ENCODE measurements at regions not wholly inside any gene's neighbourhood (a gene's known extent, or its start where the extent isn't known, plus 50 kb on each side); places are given as distances from the start of the nearest gene placed in this dataset.

DNA sequence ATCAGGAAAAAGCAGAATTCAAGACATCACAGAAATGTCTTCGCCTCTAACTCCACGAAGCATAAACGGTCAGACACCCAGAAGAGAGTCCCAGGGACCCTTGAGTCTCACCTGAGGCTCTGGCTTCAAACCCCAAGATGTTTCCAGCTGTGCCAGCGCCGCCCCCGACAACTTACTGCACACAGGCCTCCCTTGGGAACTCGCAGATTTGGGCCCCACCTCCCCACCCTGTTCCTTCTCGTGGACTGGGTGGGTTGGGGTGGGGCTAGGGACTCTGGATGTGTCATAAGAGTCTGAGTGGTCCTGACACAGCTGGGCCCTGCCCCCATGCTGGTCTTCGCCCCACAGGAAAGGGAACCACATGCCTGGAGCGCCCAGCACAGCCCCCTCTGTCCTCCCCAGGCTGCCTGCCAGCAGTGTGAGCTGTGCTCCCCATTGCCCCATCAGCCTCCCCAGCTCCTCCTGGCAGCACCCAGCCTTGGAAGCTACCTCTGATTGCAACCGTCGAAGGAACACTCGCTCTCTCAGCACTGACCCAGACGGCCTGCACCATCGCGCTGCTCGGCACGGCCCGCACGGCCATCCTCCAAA, 147.5 kb downstream of the CRYBB2 start:
- DNase-seq = no peak

DNA sequence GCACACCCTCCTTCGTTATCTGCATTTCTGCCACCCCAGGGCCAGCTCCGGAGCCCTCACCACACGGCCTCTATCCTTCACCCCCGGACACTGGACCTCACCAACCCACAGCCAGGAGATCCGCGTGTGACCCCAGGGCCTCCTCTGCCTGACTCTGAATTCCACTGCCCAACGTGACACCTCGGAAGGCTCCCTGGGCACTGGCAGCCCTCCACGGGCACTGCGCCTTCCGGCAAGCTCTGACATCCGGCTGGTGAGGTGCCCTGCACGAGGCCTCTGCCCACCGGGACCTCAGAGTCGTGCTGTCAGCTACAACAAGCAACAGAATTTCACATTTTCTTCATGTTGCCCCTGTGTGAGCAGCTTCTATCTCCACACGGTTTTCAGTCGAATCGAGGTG, 148.3 kb downstream of the CRYBB2 start:
- no peak for DNase-seq

DNA sequence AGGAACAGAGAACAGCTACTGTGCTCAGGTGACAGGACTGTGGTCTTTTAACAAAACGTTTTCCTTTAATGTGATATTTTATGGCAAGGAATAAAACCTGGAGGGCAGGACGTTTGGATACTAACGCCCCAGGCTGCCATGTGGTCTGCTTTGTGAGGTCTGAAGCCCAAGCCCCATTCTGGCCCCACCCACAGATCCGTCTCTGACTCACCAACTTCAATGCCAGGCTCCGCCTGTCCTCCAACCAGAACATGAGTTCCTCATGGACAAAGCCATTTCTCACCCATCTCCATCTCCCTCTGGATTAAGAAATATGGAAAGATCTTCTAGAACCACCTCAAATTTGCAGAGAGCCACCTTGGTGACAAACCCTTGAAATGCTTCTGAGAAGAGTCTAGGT, 148.8 kb downstream of the CRYBB2 start:
- no peak for DNase-seq

DNA sequence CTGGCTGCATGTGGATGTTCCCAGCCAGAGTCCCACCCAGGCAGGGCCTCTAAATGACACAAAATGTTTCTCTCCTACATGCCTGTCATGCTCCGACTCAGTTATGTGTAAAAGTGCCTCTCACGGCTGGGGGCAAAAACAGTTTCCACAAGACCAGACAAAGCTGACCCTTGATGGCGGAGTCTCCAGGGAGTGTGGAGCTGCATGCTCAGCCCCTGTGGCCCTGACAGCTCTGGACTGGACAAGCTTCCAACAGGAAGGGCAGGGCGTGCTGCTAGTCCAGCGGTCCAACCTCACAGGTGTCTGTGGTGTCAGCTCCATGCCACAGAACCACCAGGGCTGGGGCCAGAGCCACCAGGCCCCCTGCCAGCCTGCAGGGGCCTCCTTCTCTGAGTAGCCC, 149.6 kb downstream of the CRYBB2 start:
- no peak for DNase-seq

DNA sequence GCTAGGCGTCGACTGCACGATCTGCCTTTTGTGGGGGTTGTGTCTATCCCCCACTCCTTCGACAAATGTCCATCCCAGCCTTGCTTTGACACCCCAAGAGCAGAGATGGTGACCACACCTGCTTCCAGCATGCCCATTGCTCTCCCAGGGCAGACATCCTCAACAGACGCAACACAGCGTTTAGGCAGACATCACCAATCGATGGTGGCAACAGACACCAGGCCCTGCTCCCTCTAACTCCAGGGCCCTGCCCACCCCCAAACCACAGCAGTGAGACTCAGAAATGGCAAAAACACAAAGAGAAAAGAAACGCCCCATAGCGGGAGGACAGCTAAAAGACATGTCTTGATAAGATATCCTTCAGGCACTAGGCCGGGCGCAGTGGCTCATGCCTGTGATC, 150.9 kb downstream of the CRYBB2 start:
- no peak for DNase-seq

DNA sequence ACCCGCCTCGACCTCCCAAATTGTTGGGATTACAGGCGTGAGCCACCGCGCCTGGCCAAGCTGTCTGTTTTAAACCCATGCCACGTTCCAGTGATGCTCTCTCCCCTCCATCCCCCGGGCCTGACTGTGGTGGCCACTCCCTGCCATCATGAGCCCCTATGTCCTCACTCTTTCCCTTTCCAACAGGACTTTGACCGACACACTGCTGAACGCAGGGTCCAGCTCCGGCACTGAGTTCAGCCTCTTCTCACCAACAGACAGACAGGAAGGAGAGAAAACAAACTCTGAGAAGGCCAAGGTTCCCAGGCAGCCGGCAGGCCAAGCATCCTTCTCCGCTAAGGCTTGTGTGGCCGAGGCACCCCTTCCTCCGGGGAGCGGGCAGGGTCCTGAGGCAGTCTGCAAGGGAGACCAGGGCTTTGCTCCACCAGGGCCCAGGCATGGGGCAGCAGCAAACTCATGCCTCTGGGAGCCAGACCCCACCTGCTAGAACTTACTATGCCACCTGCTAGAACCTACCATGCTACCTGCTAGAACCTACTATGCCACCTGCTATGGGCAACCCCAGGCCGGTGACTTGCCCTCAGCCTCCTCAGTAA, 152.7 kb downstream of the CRYBB2 start:
- no peak for DNase-seq

DNA sequence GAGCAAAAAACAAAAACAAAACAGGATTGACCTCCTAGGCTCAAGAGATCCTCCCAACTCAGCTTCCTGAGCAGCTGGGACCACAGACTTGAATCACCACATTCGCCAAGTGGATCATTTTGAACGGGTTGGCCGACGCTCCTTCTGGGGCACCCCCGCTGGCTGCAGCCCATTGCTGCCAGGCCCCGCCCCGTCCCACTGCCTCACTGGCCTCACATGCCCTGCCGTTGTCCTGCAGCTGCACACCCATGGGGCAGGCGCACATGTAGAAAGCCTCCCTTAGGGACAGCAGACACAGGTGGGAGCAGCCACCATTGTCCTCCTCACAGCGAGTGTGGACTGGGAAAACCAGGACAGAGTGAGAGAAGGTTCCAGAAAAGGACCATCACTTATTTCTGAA, 154.5 kb downstream of the CRYBB2 start:
- no peak for DNase-seq

DNA sequence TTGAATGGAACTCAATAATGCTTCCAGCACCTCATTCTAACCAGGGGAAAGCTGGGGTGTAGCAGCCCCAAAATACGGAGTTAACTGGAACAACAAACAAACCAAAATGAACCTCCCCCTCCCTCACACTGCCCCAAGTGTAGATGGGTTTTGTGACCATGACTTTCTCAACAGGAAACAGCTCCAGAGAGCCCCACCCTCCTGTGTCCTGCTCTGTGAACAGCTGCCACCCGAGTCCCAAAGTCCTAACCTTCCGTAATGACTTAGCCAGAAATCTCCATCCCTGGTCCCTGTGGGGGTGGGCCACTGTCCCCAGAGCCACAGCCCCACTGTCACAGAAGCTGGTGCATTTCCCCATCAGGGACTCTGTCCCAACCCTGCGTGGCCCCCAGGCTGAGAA, 155.4 kb downstream of the CRYBB2 start:
- DNase-seq = no peak

DNA sequence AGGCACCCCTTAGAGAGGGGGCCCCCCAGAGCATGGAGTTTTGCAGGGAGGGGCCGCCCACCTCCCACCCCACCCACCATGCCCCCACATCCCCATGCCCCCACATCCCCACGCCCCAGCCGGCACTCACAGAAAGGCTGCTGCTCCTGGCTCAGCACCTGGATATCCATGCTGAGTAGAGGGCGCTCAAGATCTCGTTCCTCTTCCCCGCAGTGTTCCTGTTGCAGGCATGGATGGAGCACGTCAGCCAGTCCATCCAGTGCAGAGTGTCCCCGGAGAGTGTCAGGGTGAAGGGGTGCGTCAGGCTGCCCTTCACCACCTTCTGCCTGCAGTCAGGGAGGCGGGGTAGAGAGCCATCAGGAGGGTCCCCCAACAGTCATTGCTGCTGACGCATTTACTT, 156.2 kb downstream of the CRYBB2 start:
- DNase-seq = no peak

DNA sequence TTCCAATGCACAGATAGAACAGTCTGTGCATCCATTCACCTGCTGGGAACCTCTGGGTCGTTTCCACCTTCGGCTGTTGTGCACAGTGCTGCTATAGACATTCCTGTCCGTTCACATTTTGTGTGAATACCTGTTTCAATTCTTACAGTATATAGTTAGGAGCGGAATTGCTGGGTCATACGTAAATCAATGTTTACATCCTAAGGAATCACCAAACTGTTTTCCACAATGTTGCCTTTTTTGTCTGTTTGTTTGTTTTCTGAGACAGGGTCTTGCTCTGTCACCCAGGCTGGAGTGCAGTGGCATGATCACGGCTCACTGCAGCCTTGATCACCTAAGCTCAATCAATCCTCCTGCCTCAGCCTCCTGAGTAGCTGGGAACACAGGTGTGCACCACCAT, 158.3 kb downstream of the CRYBB2 start:
- DNase-seq = no peak

DNA sequence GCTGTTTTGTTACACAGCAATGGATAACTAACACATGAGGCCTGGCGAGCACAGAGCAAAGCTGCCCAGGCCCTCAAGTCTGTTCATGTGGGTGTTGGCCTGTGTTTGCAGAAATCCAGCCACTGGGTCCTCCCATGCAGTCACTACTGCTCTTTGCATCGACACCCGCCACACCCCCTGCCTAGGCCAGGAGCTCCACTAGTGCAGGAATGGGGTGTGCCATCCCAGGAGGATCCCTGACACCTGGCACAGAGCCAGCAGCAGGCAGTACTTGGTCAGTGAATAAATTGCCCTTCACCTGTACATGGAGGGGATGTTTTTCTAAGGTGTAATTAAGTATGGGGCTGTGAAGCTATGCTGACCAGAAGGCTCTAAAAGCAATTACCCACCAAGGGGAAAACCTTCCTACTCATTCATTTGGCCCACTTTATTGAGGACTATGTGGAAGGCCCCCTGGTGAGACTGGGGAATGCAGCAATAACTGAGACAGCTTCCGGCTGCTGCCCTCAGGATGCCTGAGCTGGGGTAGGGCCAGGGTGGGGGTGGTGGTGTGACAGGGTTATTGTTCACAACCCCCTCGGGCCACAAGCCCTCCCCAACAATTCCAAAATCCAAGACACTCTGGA, 160.8 kb downstream of the CRYBB2 start:
- no peak for DNase-seq

DNA sequence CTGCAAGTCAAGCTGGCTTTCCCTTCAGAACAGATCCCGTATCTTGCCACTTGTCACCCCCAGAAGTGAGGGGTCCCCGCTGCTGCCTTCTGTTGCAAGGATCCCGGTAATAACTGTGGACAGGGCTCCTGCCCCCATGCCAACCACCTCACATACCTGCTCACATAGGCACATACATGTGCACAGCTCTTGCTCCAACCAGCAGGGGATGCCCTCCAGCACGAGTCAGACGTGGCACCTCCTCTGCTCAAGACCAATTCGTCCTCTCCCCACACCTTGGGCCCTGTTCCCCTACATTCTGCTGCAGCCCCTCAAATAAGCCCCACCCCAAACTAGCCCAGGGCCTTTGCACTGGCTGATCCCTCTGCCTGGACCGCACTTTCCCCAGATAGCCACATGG, 163.3 kb downstream of the CRYBB2 start:
- no peak for DNase-seq

DNA sequence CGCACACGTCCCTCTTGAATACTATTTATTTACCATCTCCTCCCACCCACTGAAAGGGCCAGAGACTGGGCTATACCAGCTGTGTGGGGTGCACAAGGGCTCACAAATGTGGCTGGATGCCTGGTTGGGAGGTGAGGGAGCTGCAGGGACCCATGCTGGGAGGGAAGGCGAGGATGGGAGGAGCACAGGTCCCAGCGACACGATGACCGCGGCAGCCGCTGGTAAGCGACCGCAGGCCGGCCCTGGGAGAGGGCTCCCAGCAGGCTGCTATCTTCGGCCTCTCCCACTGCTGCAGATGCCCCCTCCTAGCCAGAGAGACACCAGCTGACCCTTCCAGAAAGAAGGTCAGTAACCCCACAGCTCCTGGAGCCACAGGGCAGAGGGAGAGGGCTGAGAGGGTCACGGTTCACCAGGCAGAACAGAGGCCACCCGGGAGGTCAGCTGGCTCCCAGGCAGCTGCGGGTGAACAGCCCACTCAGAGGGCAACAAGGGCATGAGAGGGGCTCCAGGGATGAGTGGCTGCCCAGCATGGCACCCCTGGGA, 163.9 kb downstream of the CRYBB2 start:
- DNase-seq = no peak

DNA sequence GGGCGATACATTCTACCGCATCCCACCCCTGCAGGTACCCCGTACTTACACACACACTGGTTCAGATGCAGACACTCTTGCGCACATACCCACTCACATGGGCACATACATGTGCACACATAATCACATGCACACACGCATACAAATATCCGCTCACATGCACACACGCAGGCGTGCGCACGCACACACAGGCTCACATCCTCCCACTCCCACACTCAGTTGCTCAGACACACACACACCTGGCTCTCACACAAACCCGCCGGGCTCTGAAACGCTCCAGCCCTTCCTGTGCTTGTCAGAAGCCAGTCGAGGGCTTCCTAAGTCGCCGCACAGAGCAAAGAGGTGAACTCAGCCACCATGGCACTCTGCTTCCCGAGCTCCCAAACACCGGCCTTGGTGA, 164.5 kb downstream of the CRYBB2 start:
- no peak for DNase-seq

DNA sequence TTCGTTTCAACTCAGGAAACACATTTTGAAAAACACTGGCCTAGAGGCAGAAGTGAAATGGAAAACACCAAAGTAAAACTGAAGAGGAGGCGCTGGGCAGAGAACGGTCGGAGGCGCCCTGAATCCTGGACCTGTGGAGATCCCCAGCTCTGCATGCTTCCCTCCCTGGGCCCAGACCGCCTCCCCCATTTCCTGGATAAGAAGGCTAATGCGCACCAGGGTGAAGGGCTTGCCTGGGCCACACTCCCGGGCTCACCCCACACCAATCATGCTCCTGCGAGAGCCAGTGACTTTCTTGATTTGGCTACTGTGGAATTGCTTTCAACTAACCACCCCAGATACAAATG, 167.1 kb downstream of the CRYBB2 start:
- no peak for DNase-seq

DNA sequence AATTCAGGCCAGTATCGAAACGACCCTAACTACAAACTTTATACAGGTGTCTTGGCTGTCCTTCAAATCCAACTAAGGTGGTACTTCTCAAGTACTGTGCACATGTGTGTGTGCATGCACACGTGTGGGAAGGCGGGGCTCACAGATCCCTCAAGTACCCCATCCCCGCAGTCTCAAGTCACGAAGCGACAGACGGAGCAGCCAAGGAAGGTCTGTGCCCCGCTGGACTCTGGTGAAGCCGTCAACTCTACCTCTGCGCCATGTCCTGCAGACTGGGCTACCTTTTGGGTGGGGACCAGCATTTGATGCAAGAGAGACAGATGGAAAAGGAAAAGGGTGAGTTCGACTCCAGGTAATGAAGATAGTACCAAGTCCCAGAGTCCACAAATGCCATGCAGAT, 169.0 kb downstream of the CRYBB2 start:
- DNase-seq = no peak

DNA sequence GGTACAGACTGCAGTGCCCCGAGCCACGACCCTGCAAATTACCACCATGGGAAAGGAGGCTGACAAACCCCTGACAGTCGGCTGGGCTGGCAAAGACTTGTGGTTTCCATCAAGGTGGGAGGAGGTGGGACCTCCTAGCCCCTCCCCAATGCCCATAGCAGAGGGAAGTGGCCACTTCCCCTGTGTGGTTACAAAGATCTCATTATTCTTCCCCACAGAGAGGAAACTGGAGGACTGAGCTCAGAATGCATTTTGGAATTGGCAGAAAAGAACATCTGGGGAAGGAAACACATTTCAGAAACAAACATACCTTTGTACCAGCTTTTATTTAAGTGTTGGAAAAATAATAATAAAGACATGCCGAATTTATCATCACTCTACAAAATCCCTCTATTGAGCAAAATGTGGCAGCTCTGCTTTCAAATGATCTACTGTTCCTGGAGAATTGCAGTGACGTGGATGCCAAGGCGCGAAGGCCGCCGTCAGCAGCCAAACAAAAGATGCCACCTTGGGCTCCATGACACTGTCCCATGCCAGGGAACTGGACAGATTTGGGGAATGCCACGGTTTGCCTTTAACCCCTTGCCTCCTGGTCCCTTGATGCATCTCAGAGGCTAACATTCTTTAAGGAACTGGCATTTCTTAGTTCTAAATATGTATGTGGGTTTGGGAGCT, 169.6 kb downstream of the CRYBB2 start:
- DNase-seq = no peak

DNA sequence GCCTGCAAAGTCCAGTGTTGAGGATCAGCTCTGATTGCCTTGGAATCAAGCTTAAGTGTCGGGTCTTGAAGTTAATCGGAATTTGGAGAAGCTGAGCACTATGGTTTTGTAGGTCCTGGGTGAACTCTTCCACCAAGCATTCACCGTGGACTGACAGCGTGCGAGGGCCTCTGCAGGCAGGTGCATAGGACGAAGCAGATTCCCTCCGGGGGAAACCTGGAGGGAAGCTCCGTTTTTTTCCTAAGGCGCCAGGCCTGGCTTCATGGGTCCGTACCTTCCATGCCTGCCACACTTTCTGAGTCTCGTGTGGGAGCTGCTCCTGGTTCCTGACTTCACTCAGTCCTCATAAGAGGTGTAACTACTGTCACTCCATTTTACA, 170.1 kb downstream of the CRYBB2 start:
- no peak for DNase-seq

DNA sequence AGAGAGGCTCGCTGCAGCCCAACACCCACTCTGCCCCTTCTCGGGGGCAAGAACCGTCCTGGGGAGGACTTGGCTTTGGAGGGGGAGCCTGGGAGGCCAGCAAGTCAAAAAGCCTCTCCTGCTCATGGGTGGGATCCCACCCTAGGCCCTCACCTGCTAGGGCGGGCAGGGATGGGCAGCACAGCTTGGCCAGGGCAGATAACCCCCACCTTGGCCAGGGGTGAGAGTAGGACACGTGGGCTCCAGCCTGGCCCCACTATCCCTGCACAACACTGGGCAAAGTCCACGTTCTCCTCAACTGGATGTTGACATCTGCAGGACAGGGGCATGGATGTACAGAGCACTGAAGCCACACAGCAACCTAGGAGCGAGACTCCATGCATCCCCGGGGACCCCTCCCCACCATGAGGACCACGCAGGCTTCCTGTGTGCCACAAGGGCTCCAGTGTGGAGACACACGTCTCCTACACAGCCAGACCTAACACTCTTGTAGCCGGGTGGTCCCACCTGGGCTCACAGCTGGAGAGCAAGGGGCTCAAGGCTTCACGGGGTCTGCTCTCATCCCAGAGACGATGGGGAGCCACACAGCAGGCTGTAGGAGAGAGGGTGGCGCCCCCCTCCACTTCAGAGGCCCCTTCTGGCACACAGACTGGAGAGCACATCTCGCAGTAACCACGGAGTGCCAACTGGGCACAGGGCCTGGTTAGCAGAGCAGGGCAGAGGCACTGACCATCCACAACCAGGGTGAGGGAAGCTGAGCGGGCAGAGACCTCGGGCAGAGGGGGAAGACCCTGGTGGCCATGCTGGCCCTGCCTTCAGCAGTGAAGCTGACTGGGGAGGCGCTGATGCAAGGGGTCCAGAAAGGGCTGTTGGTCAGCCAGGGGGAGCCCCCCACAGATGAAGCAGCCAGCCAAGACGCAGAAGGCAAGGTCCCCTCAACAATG, 171.1 kb downstream of the CRYBB2 start:
- DNase-seq = no peak

DNA sequence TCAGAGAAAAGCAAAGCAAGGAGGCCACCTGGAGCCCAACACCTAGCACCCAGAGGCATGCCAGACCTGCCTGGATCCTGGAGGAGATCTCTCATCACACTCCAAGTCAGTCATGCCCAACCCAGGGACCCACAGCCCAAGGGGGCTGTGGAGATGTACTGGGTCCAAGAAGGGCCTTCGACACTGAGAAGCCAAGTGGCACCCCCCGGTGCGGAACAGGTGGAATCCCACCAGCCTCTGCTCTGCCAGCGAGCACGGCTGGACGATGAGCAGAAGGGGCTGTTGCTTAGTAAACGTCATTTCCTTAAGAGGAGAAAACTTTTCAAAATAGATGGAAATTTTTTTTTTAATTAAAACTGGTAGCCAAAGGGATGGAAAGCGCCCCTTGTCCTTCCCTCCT, 171.9 kb upstream of the GRK3 start:
- DNase-seq = no peak

DNA sequence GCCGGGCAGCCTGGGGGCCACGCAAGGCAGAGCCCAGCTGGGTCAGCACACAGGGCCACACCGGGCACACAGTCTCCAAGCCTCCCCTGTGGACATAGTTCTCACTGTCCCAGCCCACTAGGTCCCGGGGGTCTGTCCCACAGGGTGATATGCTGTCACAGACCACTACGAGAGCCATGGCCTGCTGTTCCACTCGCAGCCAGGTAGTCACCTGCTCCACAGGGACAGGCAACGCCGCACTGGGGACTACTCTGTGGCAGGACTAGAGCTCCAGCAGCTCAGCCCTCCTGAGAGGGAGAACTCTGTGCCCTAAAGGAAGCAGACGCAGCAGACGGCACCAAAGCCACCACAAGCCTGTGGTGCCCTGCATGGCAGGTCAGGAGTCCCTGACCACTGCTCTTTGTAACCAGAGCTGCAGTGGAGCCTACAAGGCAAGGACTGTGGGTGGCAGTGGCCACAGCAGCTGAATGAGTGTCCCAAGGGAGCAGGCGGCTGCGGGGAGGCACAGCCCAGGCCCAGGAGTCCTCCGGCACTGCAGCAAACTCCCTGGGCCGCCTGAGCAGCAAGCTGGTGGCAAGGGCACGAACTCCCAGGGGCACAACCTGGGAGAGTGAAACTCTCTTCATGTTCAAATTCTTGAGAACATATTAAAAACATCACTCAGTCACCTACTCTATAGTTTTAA, 171.2 kb upstream of the GRK3 start:
- no peak for DNase-seq

DNA sequence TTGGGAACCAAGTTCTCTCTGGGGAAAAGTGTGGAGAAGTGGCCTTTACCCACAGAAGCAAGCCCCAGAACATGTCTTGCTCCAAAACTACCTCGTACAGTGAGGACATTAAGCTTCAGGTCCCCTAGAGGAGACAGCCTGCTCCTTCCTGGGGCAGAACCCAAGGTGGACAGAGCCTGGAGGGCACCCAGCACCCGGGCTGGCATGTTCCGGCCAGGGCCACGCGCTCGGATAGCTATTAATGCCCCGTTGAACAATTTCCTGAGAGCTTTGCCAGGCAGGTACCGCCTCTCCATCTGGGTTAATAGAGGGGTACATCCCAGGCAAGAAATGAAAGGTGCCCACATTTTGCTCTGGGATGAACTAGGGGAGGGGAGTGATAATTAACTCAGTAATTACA, 169.0 kb upstream of the GRK3 start:
- no peak for DNase-seq
